Astrocyte of the cerebellum (primary cell): ENCODE measurements at regions not wholly inside any gene's neighbourhood (a gene's known extent, or its start where the extent isn't known, plus 50 kb on each side); places are given as distances from the start of the nearest gene placed in this dataset.

Experiments used
- DNase-seq: peaks from one replicate; pipeline ENCODE4 v3.0.0-alpha.2; 2011; ENCODE audit warnings: low read depth
- H3K4me3 ChIP-seq: 2 replicates; pipeline ENCODE4 v1.5.1; 2011; ENCODE audit warnings: mild to moderate bottlenecking, low read depth, low read length, moderate library complexity
- in situ Hi-C: cut with HindIII; loops from 2 replicates; pipeline ENCODE4 v1.10.0; 2017; ENCODE audit warnings: low sequenced_read_pairs
- TF ChIP-seq, protein P1 (sequence below): IDR thresholded peaks from 2 replicates; pipeline ENCODE4 v1.5.1; 2012; ENCODE audit warnings: low read length, low read depth, moderate library complexity, mild to moderate bottlenecking; ENCODE audit errors: missing control alignments

DNA sequence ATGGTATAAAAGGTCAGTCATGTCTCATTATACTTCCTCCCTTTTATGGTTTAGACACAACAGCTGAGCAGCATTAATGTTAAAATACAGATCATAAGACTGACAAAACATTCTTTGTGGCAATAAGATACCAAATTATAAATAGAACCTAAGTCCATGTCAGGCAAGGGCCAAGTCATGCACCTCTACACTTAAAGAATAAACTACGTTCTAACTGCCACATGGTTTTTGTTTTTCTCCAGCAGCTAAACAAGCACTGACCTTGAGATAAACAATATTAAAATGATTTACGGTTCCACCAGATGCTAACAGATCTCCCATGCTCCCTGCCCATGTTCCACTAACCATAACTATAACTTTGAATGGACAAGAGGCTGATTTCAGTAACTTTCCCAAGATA lies 368.6 kb upstream of the TFPI start:
- no peak for DNase-seq
- TF ChIP-seq, protein P1, sequence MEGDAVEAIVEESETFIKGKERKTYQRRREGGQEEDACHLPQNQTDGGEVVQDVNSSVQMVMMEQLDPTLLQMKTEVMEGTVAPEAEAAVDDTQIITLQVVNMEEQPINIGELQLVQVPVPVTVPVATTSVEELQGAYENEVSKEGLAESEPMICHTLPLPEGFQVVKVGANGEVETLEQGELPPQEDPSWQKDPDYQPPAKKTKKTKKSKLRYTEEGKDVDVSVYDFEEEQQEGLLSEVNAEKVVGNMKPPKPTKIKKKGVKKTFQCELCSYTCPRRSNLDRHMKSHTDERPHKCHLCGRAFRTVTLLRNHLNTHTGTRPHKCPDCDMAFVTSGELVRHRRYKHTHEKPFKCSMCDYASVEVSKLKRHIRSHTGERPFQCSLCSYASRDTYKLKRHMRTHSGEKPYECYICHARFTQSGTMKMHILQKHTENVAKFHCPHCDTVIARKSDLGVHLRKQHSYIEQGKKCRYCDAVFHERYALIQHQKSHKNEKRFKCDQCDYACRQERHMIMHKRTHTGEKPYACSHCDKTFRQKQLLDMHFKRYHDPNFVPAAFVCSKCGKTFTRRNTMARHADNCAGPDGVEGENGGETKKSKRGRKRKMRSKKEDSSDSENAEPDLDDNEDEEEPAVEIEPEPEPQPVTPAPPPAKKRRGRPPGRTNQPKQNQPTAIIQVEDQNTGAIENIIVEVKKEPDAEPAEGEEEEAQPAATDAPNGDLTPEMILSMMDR: no peak
- in situ Hi-C loops: no loop called here
- H3K4me3 ChIP-seq: no peak overlapping the region

DNA sequence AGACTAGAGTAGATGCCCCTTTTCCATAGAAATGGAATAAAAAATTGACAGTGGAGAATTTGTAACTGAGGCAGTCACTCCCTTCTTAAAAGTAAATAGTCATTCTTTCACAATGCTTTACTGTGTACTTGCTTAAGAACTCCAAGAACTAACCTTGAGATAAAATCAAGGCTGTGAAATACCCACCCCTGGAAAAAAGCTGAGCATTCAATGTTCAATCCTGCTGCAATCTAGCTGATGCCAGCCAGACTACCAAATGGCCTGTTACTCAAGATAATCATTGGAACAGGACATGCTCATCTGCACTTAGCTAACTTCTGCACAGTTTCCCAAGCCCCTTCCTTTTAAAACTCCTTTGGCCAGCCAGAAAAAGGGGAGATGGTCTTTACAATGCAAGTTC lies 367.4 kb upstream of the GULP1 start:
- TF ChIP-seq, protein P1: no peak
- H3K4me3 ChIP-seq: no peak overlapping the region
- DNase-seq: no peak
- in situ Hi-C loops: no loop called here

DNA sequence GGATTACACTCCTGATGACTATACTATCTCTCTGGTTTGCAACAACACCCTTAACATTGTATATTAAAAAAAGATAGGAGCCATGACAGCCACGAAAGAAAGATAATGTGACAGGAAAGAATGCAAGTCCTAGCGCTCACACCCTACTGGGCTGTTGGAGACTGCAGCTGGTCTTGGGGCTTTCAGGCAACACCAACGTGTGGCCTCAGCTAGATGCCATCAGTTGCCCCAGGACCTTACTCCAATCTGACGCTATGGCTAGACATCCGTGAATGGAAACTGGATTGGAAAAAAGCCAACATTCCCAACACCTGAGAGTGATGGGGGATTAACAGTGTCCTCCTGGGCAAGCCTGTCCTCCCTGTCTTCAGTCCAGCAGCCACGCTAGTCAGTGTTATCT lies 357.4 kb upstream of the GULP1 start:
- TF ChIP-seq, protein P1: no peak
- H3K4me3 ChIP-seq: no peak overlapping the region
- no peak for DNase-seq
- in situ Hi-C loops: no loop called here

DNA sequence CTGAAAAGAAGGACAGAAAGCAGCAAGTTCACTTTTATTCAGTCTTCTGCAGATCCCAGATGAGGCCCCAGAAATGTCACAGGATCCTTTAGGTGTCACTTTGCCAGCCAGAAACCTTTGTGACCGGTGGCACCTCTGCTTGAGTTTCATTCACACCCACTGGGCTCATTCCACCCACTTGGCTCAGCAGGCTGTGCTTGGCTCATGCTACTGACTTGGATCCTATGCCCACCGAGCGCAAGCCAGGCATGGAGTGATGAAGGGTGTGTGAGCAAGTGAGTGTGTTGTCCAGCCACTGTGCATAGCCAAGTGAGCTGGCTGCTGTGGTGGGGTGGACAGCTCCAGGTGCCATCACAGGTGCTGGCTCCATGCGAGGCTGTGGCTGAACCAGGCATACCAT lies 357.0 kb upstream of the GULP1 start:
- TF ChIP-seq, protein P1: no peak
- in situ Hi-C loops: no loop called here
- no peak for DNase-seq
- H3K4me3 ChIP-seq: no peak overlapping the region

DNA sequence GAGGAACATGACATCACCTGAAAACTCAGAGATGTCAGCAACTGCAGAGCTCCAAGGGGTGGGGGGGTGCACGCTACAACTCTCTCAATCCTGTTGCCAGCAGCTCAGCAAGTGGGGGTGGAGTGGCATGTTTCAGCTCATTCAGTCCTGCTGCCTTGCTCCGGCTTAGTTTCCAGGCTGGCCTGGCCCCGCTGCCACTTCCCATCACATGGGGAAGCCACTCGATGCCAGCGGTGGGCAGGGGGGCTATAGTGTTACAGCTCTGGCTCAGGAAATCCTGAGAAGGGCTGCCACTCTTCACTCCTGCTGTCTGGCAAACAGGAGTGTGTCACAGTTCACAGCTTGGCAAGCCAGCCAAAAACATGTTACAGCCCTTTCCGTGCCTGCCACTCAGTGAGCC lies 356.5 kb upstream of the GULP1 start:
- DNase-seq: no peak
- in situ Hi-C loops: no loop called here
- no peak overlapping the region for H3K4me3 ChIP-seq
- TF ChIP-seq, protein P1: no peak

DNA sequence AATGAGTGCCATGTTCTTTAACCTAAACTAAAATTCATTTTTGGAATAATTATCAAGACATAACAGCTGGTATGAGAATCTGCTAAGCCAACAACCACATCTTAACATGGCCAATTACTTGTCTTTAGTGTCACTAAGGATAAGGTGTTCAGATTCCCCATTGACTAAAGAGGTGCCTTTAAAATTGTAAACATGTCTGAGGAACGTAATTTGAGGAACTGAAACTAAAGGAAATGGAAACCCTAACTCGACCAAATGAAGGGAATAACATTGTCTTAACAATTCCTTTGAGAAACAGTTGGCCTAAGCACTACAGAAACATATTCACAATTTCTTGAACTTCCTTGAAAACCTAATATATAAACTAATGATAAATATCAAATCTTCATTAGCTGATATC lies 355.4 kb upstream of the GULP1 start:
- in situ Hi-C loops: no loop called here
- DNase-seq: no peak
- H3K4me3 ChIP-seq: no peak overlapping the region
- TF ChIP-seq, protein P1: no peak

DNA sequence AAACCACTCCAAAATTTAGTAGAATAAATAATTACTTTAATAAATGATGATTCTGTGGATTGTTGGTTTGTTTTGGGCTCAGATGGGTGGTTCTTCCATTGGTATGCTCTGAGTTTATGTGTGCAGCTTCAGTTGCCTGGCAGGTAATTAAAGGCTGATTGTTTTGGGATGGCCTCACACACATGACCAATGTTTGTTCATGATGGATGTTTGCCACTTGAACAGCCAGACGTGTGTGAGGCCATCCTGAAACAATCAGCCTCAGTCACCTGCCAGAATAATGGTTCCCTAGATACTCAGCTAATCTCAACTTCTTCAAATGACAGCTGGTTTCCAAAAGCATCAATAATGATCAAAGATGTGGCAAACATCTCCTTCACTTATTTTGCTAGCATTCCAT lies 352.5 kb upstream of the GULP1 start:
- TF ChIP-seq, protein P1: no peak
- H3K4me3 ChIP-seq: no peak overlapping the region
- in situ Hi-C loops: no loop called here
- no peak for DNase-seq
